IMR-90 (cell line): ENCODE measurements at regions not wholly inside any gene's neighbourhood (a gene's known extent, or its start where the extent isn't known, plus 50 kb on each side); places are given as distances from the start of the nearest gene placed in this dataset.

Experiments
- ATAC-seq: fragments of 200-7000 bp; cut with Tn5 transposase; 2 replicates; pipeline ENCODE4 v1.9.1; 2020; ENCODE audit warnings: low read depth, mild to moderate bottlenecking, moderate library complexity
- BruUV-seq: library from RNA; stranded (reverse); fragments of 400-500 nt; replicated peaks from 2 replicates; lab custom pipeline; 2021; lab: Mats Ljungman, UMichigan
- CTCF ChIA-PET: fragments of 300-600 bp; formaldehyde crosslinking; extraction: SDS; loops from one replicate; lab custom pipeline; 2021; ENCODE audit warnings: antibody characterized with exemption; lab: Yijun Ruan, JAX
- POLR2A ChIA-PET: fragments of 300-600 bp; sonication (Branson Sonifier 250); formaldehyde crosslinking; loops from one replicate; lab custom pipeline; 2022; ENCODE audit warnings: antibody characterized with exemption; ENCODE audit not compliant: unreplicated experiment; lab: Charles Lee
- DNase-seq: peaks from one replicate; pipeline ENCODE4 v3.0.0; 2013
- H2AFZ ChIP-seq: replicated peaks from 2 replicates; pipeline ENCODE3; 2013; ENCODE audit warnings: low read length, mild to moderate bottlenecking; ENCODE audit not compliant: poor library complexity
- H2AK5ac ChIP-seq: 2 replicates; pipeline ENCODE4 v1.6.1; 2013; ENCODE audit warnings: low read depth, low read length, inconsistent platforms
- H2AK9ac ChIP-seq: replicated peaks from 2 replicates; pipeline ENCODE3; 2013; ENCODE audit warnings: mild to moderate bottlenecking, low read depth, low read length, moderate library complexity; ENCODE audit not compliant: poor library complexity
- H2BK120ac ChIP-seq: 2 replicates; pipeline ENCODE4 v1.6.1; 2013; ENCODE audit warnings: low read depth, low read length, inconsistent platforms
- H2BK15ac ChIP-seq: 3 replicates; pipeline ENCODE4 v1.6.1; 2013; ENCODE audit warnings: low read depth, low read length, inconsistent platforms
- H2BK20ac ChIP-seq: 2 replicates; pipeline ENCODE4 v1.6.1; 2013; ENCODE audit warnings: low read depth, mild to moderate bottlenecking, inconsistent platforms, low read length, moderate library complexity
- H2BK5ac ChIP-seq: 2 replicates; pipeline ENCODE4 v1.6.1; 2013; ENCODE audit warnings: mild to moderate bottlenecking, low read depth, low read length, inconsistent platforms; ENCODE audit not compliant: poor library complexity, severe bottlenecking
- H3K14ac ChIP-seq: replicated peaks from 2 replicates; pipeline ENCODE4 v1.6.1; 2013; ENCODE audit warnings: low read depth, low read length, inconsistent platforms
- H3K18ac ChIP-seq: 2 replicates; pipeline ENCODE4 v1.6.1; 2013; ENCODE audit warnings: low read depth, low read length, control low read depth
- H3K23ac ChIP-seq: 2 replicates; pipeline ENCODE4 v1.6.1; 2013; ENCODE audit warnings: low read depth, low read length, inconsistent platforms
- H3K27ac ChIP-seq: 2 replicates; pipeline ENCODE4 v1.5.1; 2013; ENCODE audit warnings: mild to moderate bottlenecking, control low read depth, low read length; ENCODE audit not compliant: insufficient read depth
- H3K27me3 ChIP-seq: 2 replicates; pipeline ENCODE4 v1.6.1; 2013; ENCODE audit warnings: low read length; ENCODE audit not compliant: control insufficient read depth, insufficient read depth
- H3K36me3 ChIP-seq: 2 replicates; pipeline ENCODE4 v1.6.1; 2013; ENCODE audit warnings: low read length, mixed read lengths; ENCODE audit not compliant: control insufficient read depth, insufficient read depth
- H3K4ac ChIP-seq: 2 replicates; pipeline ENCODE4 v1.6.1; 2013; ENCODE audit warnings: low read depth, low read length, inconsistent platforms
- H3K4me1 ChIP-seq: 2 replicates; pipeline ENCODE4 v1.6.1; 2013; ENCODE audit warnings: low read length, mixed read lengths; ENCODE audit not compliant: control insufficient read depth, insufficient read depth
- H3K4me2 ChIP-seq: 2 replicates; pipeline ENCODE4 v1.6.1; 2013; ENCODE audit warnings: low read depth, mild to moderate bottlenecking, control low read depth, low read length, moderate library complexity
- H3K4me3 ChIP-seq: 2 replicates; pipeline ENCODE4 v1.5.1; 2013; ENCODE audit warnings: low read depth, mild to moderate bottlenecking, control low read depth, low read length, moderate library complexity; ENCODE audit not compliant: insufficient read depth
- H3K56ac ChIP-seq: 2 replicates; pipeline ENCODE4 v1.6.1; 2013; ENCODE audit warnings: low read length, inconsistent platforms; ENCODE audit not compliant: insufficient read depth; ENCODE audit errors: extremely low read depth
- H3K79me1 ChIP-seq, 2 experiments: 2 replicates each; pipeline ENCODE4 v1.6.1; 2013; ENCODE audit warnings: low read length in 2 of 2, inconsistent platforms in 1 of 2, low read depth in 1 of 2
- H3K9ac ChIP-seq: 2 replicates; pipeline ENCODE4 v1.6.1; 2013; ENCODE audit warnings: low read depth, low read length, control low read depth
- H3K9me1 ChIP-seq: 2 replicates; pipeline ENCODE4 v1.6.1; 2013; ENCODE audit warnings: low read length, inconsistent platforms; ENCODE audit not compliant: insufficient read depth
- H3K9me3 ChIP-seq: 2 replicates; pipeline ENCODE4 v1.6.1; 2013; ENCODE audit warnings: low read length; ENCODE audit not compliant: control insufficient read depth, insufficient read depth
- H4K20me1 ChIP-seq: 2 replicates; pipeline ENCODE4 v1.6.1; 2013; ENCODE audit warnings: low read length, inconsistent platforms; ENCODE audit not compliant: insufficient read depth
- H4K5ac ChIP-seq: 2 replicates; pipeline ENCODE4 v1.6.1; 2013; ENCODE audit warnings: mild to moderate bottlenecking, low read depth, low read length, control low read depth
- H4K8ac ChIP-seq, 2 experiments: 2 replicates each; pipeline ENCODE4 v1.6.1; 2013; ENCODE audit warnings: low read depth in 2 of 2, low read length in 2 of 2, control low read depth in 1 of 2, inconsistent platforms in 1 of 2
- H4K91ac ChIP-seq: 2 replicates; pipeline ENCODE4 v1.6.1; 2013; ENCODE audit warnings: low read depth, low read length, inconsistent platforms; ENCODE audit not compliant: insufficient read depth
- CEBPB ChIP-seq: IDR thresholded peaks from 2 replicates; pipeline ENCODE4 v1.6.1; 2012; ENCODE audit warnings: low read depth, low read length, improper control_type of control experiment
- FOS ChIP-seq: fragments of 150-350 bp; IDR thresholded peaks from 2 replicates; pipeline ENCODE4 v1.6.1; 2016; ENCODE audit warnings: low read depth, low read length
- NFE2L2 ChIP-seq: fragments of 150-350 bp; IDR thresholded peaks from 2 replicates; pipeline ENCODE4 v1.6.1; 2016; ENCODE audit warnings: low read depth, mild to moderate bottlenecking, low read length
- RAD21 ChIP-seq: IDR thresholded peaks from 2 replicates; pipeline ENCODE4 v1.6.1; 2012; ENCODE audit warnings: low read length, improper control_type of control experiment
- RCOR1 ChIP-seq: IDR thresholded peaks from 2 replicates; pipeline ENCODE4 v1.6.1; 2012; ENCODE audit warnings: mild to moderate bottlenecking, low read length, improper control_type of control experiment; ENCODE audit not compliant: insufficient replicate concordance
- WGBS, 2 experiments: methylation state at CpG; one replicate each; pipeline versions ENCODE4 v1.1.5 to v1.1.7; 2013; ENCODE audit warnings: missing lambda C conversion rate in 2 of 2; ENCODE audit not compliant: insufficient read length in 1 of 2; ENCODE audit errors: extremely low coverage in 2 of 2; 5-methylcytosine and 5-hydroxymethylcytosine counted together
- dilution Hi-C: fragments of 300-500 bp; cut with HindIII; formaldehyde crosslinking; loops from one replicate; pipeline ENCODE4 v1.14.3; 2018; ENCODE audit warnings: low sequenced_read_pairs; ENCODE audit not compliant: unreplicated experiment
- in situ Hi-C: fragments of 300-500 bp; cut with MboI; formaldehyde crosslinking; loops from 3 replicates; pipeline ENCODE4 v1.14.3; 2019; ENCODE audit warnings: low sequenced_read_pairs, inconsistent platforms, mixed read lengths
- intact Hi-C: fragments of 100-400 bp; cut with micrococcal nuclease; formaldehyde crosslinking; loops from 2 replicates; pipeline ENCODE4 v1.10.0; 2022

DNA sequence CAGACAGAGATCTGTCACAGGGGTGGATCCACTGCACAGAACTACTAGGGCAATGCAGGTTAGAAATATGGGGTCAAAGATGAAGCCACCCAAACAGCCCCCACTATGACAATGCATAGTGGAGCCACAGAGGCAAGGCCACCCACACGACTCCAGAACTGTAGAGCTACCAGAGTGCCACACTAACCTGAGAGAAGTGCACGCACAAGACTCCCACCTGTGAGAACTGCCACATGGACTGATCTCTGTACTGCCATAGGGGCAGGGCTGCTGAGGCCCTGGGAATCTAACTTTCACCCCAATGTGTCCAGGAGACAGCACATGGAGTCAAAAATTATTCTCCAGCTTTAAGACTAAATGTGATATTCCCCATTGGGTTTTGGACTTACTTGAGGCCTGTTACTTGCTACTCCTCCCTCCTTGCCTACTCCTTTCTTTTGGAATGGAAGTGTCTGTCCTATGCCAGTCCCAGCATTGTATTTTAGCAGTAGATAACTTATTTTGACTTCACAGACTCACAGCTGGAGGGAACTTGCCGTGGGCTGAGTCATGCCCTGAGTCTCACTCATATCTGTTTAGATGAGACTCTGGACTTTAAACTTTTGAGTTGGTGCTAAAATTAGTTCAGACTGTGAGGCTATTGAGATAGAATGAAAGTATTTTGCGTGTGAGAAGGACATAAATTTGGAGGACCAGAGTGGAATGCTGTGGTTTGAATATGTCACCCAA, 853.3 kb downstream of the MAT2B start:
- BruUV-seq: no TSS peak
- no peak overlapping the region for H4K5ac ChIP-seq
- no peaks in the 10 kb centered on the region for H3K79me1 ChIP-seq
- WGBS, 2 experiments: 60% methylated on average over 2 of the region's 4 CpGs; no CpG with 5 or more reads in 1 of the 2 experiments
- peak; percentile 88 for DNase-seq
- H3K4me3 ChIP-seq: no peak overlapping the region
- peak overlapping the region; percentile 64 for H2BK20ac ChIP-seq
- peak overlapping the region; percentile 83 for H3K4ac ChIP-seq
- H3K27me3 ChIP-seq: no peaks in the 10 kb centered on the region
- H3K4me1 ChIP-seq: peaks cover 6% of the 10 kb centered on the region
- no peak overlapping the region for H3K23ac ChIP-seq
- peak overlapping the region; percentile 42 for H3K14ac ChIP-seq
- H2AK9ac ChIP-seq: peak overlapping the region; percentile 62
- no peak overlapping the region for H3K9ac ChIP-seq
- peaks cover 9% of the 10 kb centered on the region for H3K9me1 ChIP-seq
- H2AFZ ChIP-seq: no peak overlapping the region
- intact Hi-C loops (loop anchor here (10.0 kb wide), 1 partner anchor 304 kb away; no protein-coding TSS in a partner anchor), dilution Hi-C loops (no loop called here), in situ Hi-C loops (no loop called here)
- peak overlapping the region in 1 of 2 experiments; percentile 65; a peak in 1 of 4 replicates for H4K8ac ChIP-seq
- peak overlapping the region; percentile 7; the same call in 1 of the 2 replicates for H3K27ac ChIP-seq
- 0 out of 3 replicates have a peak overlapping the region, but pooled peaks have one; percentile 37 for H2BK15ac ChIP-seq
- no peak overlapping the region for H3K56ac ChIP-seq
- no peaks in the 10 kb centered on the region for H4K20me1 ChIP-seq
- ChIA-PET POLR2A (no interaction called here), CTCF (no interaction called here)
- no peaks in the 10 kb centered on the region for H3K36me3 ChIP-seq
- peak overlapping the region; percentile 73 for H2BK120ac ChIP-seq
- no peak overlapping the region for H2BK5ac ChIP-seq
- peak overlapping the region; percentile 47; the same call in 1 of the 2 replicates for H3K4me2 ChIP-seq
- H2AK5ac ChIP-seq: peak overlapping the region; percentile 51; the same call in 1 of the 2 replicates
- ATAC-seq: peak; percentile 97
- H4K91ac ChIP-seq: peak overlapping the region; percentile 41
- no peaks in the 10 kb centered on the region for H3K9me3 ChIP-seq
- peak overlapping the region; percentile 25 for H3K18ac ChIP-seq
- no peak for TF ChIP-seq CEBPB
- TF ChIP-seq FOS: peak; percentile 74
- 0 out of 2 replicates have a peak, but pooled peaks have one; percentile 13 for TF ChIP-seq RAD21
- TF ChIP-seq NFE2L2: peak; percentile 9; the same call in 1 of the 2 replicates
- no peak for TF ChIP-seq RCOR1
